Esophagus squamous epithelium (tissue), 5 donors: ENCODE measurements at regions not wholly inside any gene's neighbourhood (a gene's known extent, or its start where the extent isn't known, plus 50 kb on each side); places are given as distances from the start of the nearest gene placed in this dataset.

Experiments
- DNase-seq: peaks from one replicate; lab custom pipeline; 2025; lab: John Stamatoyannopoulos, UW
- H3K27ac ChIP-seq, 4 donors: fragments of 200-600 bp; sonication (generic); one replicate each; pipeline ENCODE4 v1.5.1; 2016 to 2019; ENCODE audit warnings: mild to moderate bottlenecking in 1 of 4
- H3K27me3 ChIP-seq, 4 donors: fragments of 200-600 bp; sonication (generic); 1 replicate in 3 of 4; 2 replicates in 1 of 4; pipeline versions ENCODE4 v1.5.1 to v1.6.0; 2017 to 2021; ENCODE audit warnings: antibody characterized with exemption in 1 of 4
- H3K36me3 ChIP-seq, 3 donors: fragments of 200-600 bp; sonication (generic); one replicate each; pipeline ENCODE4 v1.5.1; 2016 to 2019
- H3K4me1 ChIP-seq, 3 donors: fragments of 200-600 bp; sonication (generic); one replicate each; pipeline ENCODE4 v1.5.1; 2017 to 2019
- H3K4me3 ChIP-seq, 4 donors: fragments of 200-600 bp; sonication (generic); 1 replicate in 3 of 4; 2 replicates in 1 of 4; pipeline ENCODE4 v1.5.1; 2016 to 2019; ENCODE audit warnings: mild to moderate bottlenecking in 2 of 4, moderate library complexity in 1 of 4
- H3K9me3 ChIP-seq, 3 donors: fragments of 200-600 bp; sonication (generic); one replicate each; pipeline ENCODE4 v1.5.1; 2016 to 2019
- POLR2A ChIP-seq, 4 donors: fragments of 450-650 bp; IDR thresholded peaks; one replicate each; pipeline ENCODE4 v1.6.1; 2017; ENCODE audit warnings: antibody characterized with exemption in 4 of 4, mild to moderate bottlenecking in 4 of 4, moderate library complexity in 3 of 4
- WGBS, 2 donors: methylation state at CpG; one replicate each; pipeline ENCODE4 v1.1.5; 2018; 5-methylcytosine and 5-hydroxymethylcytosine counted together
- intact Hi-C: fragments of 100-400 bp; cut with DNase I; formaldehyde crosslinking; loops from one replicate; pipeline ENCODE4 v1.15.0; 2022
- TF ChIP-seq, protein P1 (sequence below), 6 experiments: fragments of 450-650 bp in 4 of 6; fragments of 200-600 bp in 2 of 6; sonication (generic) in 2 of 6; IDR thresholded peaks; one replicate each; pipeline ENCODE4 v1.5.1; 2016 to 2019; ENCODE audit warnings: antibody characterized with exemption in 6 of 6, mild to moderate bottlenecking in 4 of 6, moderate library complexity in 4 of 6
- donor health status: DM: yes; HTN: yes; CAD: no.

DNA sequence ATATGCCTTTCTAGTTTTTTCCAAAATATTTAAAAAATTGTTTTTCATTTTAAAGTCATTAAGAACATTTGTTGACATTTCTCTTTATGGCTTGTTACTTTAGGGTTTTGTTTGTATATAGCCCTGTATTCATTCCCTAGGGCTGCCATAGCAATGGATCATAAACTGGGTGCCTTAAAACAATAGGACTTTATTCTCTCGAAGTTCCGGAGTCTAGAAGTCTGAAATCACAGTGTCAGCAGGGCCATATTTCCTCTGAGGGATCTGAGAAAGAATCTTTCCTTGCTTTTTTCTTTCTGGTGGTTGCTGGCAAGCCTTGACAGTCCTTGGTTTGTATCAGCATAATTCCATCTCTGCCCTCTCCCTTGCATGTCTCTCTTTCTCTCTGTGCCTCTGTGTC is 63.4 kb upstream of the CADPS start:
- Histone ChIP-seq H3K36me3 (no peaks in the 10 kb centered on the region), H3K27me3 (no peaks in the 10 kb centered on the region), H3K4me3 (no peak overlapping the region), H3K27ac (no peak overlapping the region), H3K9me3 (no peaks in the 10 kb centered on the region), H3K4me1 (no peaks in the 10 kb centered on the region)
- 74 to 89% methylated on average over 2 of the region's 2 CpGs for WGBS, 2 donors
- TF ChIP-seq, protein P1, sequence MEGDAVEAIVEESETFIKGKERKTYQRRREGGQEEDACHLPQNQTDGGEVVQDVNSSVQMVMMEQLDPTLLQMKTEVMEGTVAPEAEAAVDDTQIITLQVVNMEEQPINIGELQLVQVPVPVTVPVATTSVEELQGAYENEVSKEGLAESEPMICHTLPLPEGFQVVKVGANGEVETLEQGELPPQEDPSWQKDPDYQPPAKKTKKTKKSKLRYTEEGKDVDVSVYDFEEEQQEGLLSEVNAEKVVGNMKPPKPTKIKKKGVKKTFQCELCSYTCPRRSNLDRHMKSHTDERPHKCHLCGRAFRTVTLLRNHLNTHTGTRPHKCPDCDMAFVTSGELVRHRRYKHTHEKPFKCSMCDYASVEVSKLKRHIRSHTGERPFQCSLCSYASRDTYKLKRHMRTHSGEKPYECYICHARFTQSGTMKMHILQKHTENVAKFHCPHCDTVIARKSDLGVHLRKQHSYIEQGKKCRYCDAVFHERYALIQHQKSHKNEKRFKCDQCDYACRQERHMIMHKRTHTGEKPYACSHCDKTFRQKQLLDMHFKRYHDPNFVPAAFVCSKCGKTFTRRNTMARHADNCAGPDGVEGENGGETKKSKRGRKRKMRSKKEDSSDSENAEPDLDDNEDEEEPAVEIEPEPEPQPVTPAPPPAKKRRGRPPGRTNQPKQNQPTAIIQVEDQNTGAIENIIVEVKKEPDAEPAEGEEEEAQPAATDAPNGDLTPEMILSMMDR (IDR thresholded peaks at IDR 0.05) = no peak
- no peak for TF ChIP-seq POLR2A (IDR thresholded peaks at IDR 0.05)
- intact Hi-C loops = no loop called here
- no peak for DNase-seq

DNA sequence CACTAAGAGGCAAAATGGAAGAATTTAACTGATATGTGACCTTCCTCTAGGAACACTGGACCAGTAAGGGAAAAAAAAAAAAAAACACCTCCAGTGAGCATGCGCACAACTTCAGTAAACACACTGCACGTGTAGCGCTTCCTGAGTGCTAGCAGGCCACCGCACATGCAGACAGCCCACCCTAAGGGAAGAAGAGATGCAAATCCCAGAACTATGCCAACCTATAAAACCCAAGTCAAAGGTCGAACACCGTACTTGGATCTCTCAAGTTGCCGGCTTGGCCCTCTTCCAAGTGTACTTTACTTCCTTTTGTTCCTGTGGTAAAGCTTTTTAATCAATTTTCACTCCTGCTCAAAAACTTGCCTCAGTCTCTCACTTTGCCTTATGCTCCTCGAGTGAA is 64.5 kb upstream of the CADPS start:
- whole genome bisulfite sequencing, 2 donors = 67 to 77% methylated on average over 8 of the region's 8 CpGs
- intact Hi-C loops = no loop called here

DNA sequence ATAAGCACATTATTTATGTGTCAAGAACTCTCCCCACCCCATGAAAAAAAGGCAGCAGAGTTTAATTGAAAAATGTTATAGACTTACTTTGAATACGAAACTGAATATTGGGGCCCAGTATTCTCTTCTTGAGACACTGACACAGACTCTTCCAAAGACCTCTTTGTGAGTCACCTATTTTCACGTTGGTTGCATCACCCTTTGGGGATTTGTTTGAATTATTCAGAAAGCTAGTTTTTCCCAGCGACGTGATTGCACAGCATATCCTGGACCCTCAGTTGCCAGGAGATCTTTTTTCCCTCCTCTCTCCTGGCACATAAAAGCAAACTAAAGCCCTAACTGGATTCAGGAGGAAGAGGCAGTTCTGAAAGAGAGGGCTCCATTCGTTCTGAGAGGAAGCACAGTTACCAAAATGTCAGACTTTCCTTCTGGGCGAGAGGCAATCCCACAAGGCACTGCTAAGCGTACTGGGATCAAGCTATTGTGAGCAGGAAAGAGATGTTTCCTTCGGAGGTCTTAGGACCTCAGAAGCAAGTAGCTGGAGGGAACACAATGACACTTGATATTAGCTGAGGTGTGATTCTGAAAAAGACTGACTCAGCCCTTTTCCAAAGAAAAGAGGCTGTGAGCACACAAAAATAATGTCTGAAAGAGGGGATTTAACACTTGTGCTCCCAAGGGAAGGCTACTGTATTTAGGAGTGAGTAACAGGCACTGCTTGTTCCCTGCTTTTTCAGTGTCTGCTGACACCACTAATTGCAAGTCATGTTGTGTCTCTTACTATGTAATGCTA is 65.8 kb upstream of the CADPS start:
- no peak overlapping the region for H3K27ac ChIP-seq
- 35 to 37% methylated on average over 8 of the region's 8 CpGs for WGBS, 2 donors
- TF ChIP-seq, protein P1 (IDR thresholded peaks at IDR 0.05) = no peak
- TF ChIP-seq POLR2A (IDR thresholded peaks at IDR 0.05) = no peak
- DNase-seq = no peak
- H3K27me3 ChIP-seq = no peaks in the 10 kb centered on the region
- no peaks in the 10 kb centered on the region for H3K4me1 ChIP-seq
- H3K4me3 ChIP-seq = no peak overlapping the region
- intact Hi-C loops = no loop called here
- H3K36me3 ChIP-seq = no peaks in the 10 kb centered on the region
- no peaks in the 10 kb centered on the region for H3K9me3 ChIP-seq

More for the DNA sequence above, 64.5 kb upstream of the CADPS start:
- Histone ChIP-seq H3K4me1 (no peaks in the 10 kb centered on the region), H3K27me3 (no peaks in the 10 kb centered on the region), H3K27ac (no peak overlapping the region), H3K4me3 (no peak overlapping the region), H3K9me3 (no peaks in the 10 kb centered on the region), H3K36me3 (no peaks in the 10 kb centered on the region)
- no peak for TF ChIP-seq POLR2A (IDR thresholded peaks at IDR 0.05)
- TF ChIP-seq, protein P1 (IDR thresholded peaks at IDR 0.05) = no peak
- DNase-seq = no peak

DNA sequence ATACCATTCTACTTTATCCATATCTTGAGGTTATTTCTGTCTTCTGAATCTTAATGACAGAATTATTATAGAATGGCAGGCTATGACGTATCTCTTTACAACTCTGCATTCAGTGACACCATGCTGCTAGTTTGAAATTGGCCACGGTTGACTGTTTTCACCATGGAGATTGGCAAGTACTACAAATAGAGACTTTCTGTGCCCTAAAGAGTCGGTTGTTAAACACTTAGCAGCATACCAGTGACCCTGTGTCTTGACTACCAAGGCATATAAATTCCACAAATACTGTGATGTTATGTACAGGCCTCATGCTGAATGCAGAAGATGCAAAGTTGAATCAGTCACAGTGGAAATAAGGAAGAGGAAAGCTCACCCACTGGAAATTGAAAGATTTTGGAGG is 67.0 kb upstream of the CADPS start:
- no peak for DNase-seq
- Histone ChIP-seq H3K4me1 (no peaks in the 10 kb centered on the region), H3K9me3 (no peaks in the 10 kb centered on the region), H3K36me3 (no peaks in the 10 kb centered on the region), H3K27ac (no peak overlapping the region), H3K4me3 (no peak overlapping the region), H3K27me3 (no peaks in the 10 kb centered on the region)
- intact Hi-C loops = no loop called here
- 54 to 58% methylated on average over 3 of the region's 3 CpGs for WGBS, 2 donors
- no peak for TF ChIP-seq POLR2A (IDR thresholded peaks at IDR 0.05)
- TF ChIP-seq, protein P1 (IDR thresholded peaks at IDR 0.05) = no peak

DNA sequence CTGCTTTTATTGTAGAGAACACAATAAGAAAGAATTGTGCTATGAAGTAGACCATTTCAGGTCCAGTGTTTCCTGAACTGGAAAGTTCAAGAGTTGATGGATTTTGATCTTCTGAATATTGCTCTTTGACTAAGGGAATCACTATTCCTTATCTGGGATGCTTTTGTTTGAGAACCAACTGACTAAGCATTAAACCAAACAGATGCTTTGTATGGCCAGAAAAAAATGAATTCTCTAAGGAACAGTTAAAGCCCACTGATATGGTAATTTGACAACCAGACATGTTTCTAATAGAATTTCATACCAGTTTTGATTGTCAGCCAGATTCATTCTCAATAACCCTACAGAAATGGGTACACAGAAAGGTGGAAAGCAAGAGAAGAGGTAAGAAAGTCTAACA is 67.5 kb upstream of the CADPS start:
- Histone ChIP-seq H3K9me3 (no peaks in the 10 kb centered on the region), H3K4me3 (no peak overlapping the region), H3K4me1 (no peaks in the 10 kb centered on the region), H3K36me3 (no peaks in the 10 kb centered on the region), H3K27me3 (no peaks in the 10 kb centered on the region), H3K27ac (no peak overlapping the region)
- TF ChIP-seq, protein P1 (IDR thresholded peaks at IDR 0.05) = no peak
- TF ChIP-seq POLR2A (IDR thresholded peaks at IDR 0.05) = no peak
- DNase-seq = no peak
- intact Hi-C loops = no loop called here
